Esophagus muscularis mucosa (tissue), 4 donors: ENCODE measurements at regions not wholly inside any gene's neighbourhood (a gene's known extent, or its start where the extent isn't known, plus 50 kb on each side); places are given as distances from the start of the nearest gene placed in this dataset.

Experiments used
- EP300 ChIP-seq: sonication (generic); formaldehyde crosslinking; IDR thresholded peaks from one replicate; pipeline ENCODE4 v1.6.1; 2017; ENCODE audit warnings: antibody characterized with exemption
- POLR2A ChIP-seq: fragments of 450-650 bp; IDR thresholded peaks from one replicate; pipeline ENCODE4 v1.6.1; 2017; ENCODE audit warnings: antibody characterized with exemption, moderate library complexity, mild to moderate bottlenecking, low read depth
- TF ChIP-seq, protein P1 (sequence below), 3 experiments: fragments of 200-600 bp in 2 of 3; fragments of 450-650 bp in 1 of 3; sonication (generic) in 2 of 3; IDR thresholded peaks; one replicate each; pipeline ENCODE4 v1.5.1; 2017 to 2019; ENCODE audit warnings: antibody characterized with exemption in 3 of 3, mild to moderate bottlenecking in 2 of 3, moderate library complexity in 1 of 3

DNA sequence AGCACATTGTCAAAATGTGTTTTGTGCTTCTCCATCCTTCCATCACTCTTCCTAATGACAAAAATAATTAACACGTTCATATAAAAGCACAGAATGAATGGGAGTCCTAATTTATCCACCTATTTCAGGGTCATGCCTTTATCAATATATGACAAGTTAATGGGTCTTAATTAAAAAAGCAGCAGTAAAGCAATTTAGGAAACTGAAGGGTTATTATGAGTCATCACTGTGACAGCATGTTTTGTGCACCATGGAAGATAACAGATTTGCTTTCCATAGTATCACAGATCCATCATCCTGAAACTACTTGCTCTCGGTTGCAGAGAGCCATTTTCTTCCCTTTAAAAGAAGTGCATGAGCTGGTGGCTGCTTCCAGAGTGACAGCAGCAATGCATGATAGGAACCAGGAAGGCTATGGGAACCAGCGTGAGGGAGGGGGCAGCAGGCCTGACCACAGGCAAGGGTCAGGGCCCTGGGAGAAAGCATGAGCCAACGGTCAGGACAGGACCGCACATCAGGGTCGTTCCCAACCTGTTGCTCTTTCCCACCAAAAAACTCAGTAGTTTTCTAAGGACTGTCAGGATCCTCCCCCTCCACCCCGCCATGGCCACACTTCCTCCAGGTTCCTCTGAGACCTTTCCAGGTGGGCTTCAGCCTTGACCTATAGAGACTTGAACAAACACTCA lies 784.1 kb downstream of the UQCRFS1 start:
- TF ChIP-seq, protein P1, sequence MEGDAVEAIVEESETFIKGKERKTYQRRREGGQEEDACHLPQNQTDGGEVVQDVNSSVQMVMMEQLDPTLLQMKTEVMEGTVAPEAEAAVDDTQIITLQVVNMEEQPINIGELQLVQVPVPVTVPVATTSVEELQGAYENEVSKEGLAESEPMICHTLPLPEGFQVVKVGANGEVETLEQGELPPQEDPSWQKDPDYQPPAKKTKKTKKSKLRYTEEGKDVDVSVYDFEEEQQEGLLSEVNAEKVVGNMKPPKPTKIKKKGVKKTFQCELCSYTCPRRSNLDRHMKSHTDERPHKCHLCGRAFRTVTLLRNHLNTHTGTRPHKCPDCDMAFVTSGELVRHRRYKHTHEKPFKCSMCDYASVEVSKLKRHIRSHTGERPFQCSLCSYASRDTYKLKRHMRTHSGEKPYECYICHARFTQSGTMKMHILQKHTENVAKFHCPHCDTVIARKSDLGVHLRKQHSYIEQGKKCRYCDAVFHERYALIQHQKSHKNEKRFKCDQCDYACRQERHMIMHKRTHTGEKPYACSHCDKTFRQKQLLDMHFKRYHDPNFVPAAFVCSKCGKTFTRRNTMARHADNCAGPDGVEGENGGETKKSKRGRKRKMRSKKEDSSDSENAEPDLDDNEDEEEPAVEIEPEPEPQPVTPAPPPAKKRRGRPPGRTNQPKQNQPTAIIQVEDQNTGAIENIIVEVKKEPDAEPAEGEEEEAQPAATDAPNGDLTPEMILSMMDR (IDR thresholded peaks at IDR 0.05) = no peak
- no peak for TF ChIP-seq POLR2A
- TF ChIP-seq EP300 = no peak
